Endothelial cell of umbilical vein (primary cell): ENCODE measurements at regions not wholly inside any gene's neighbourhood (a gene's known extent, or its start where the extent isn't known, plus 50 kb on each side); places are given as distances from the start of the nearest gene placed in this dataset.

Source experiments
- BruUV-seq: library from RNA; stranded (reverse); fragments of 400-500 nt; replicated peaks from 2 replicates; lab custom pipeline; 2021; lab: Mats Ljungman, UMichigan
- CTCF ChIA-PET: fragments of 300-600, 350-600 bp; sonication (Branson Sonifier 250); formaldehyde crosslinking; loops from one replicate; lab custom pipeline; 2021; ENCODE audit warnings: antibody characterized with exemption, inconsistent platforms; lab: Charles Lee
- POLR2A ChIA-PET: fragments of 300-600, 350-600 bp; sonication (Branson Sonifier 250); formaldehyde crosslinking; loops from one replicate; lab custom pipeline; 2021; ENCODE audit warnings: antibody characterized with exemption, inconsistent platforms; lab: Charles Lee
- DNase-seq: peaks from one replicate; pipeline ENCODE4 v3.0.0-alpha.2; 2011; ENCODE audit warnings: low read depth, low spot score
- FAIRE-seq: peaks from 2 replicates; lab custom pipeline; 2011; peaks lifted over from hg19 to GRCh38; lab: Jason Lieb, UNC
- H2AFZ ChIP-seq: 2 replicates; pipeline ENCODE4 v1.6.0; 2012; ENCODE audit warnings: low read depth, low read length, control low read depth, inconsistent platforms
- H3K27ac ChIP-seq: 2 replicates; pipeline ENCODE4 v1.5.1; 2011; ENCODE audit warnings: low read depth, mild to moderate bottlenecking, control low read depth, low read length, moderate library complexity; ENCODE audit not compliant: insufficient read depth
- H3K27me3 ChIP-seq, 2 experiments: 2 replicates each; pipeline versions ENCODE4 v1.6.0 to v1.6.1; 2011; ENCODE audit warnings: low read length in 2 of 2, mixed read lengths in 1 of 2; ENCODE audit not compliant: control insufficient read depth in 2 of 2, insufficient read depth in 2 of 2
- H3K36me3 ChIP-seq, 2 experiments: 2 replicates in 1 of 2; 3 replicates in 1 of 2; pipeline ENCODE4 v1.5.1; 2011; ENCODE audit warnings: low read length in 2 of 2, mild to moderate bottlenecking in 1 of 2, moderate library complexity in 1 of 2; ENCODE audit not compliant: control insufficient read depth in 2 of 2, insufficient read depth in 2 of 2; ENCODE audit errors: extremely low read depth in 1 of 2
- H3K4me1 ChIP-seq: 3 replicates; pipeline ENCODE4 v1.5.1; 2011; ENCODE audit warnings: mild to moderate bottlenecking, low read length; ENCODE audit not compliant: control insufficient read depth, insufficient read depth; ENCODE audit errors: extremely low read depth
- H3K4me2 ChIP-seq: 2 replicates; pipeline ENCODE4 v1.6.1; 2011; ENCODE audit warnings: low read length, control low read depth, mixed read lengths; ENCODE audit not compliant: insufficient read depth
- H3K4me3 ChIP-seq, 3 experiments: fragments of 200-600 bp in 1 of 3; sonication (generic), shearing (Covaris generic) in 1 of 3; replicated peaks in 1 of 3; 2 replicates each; pipeline ENCODE4 v1.5.1; 2011 to 2016; ENCODE audit warnings: control low read depth in 3 of 3, low read length in 3 of 3, mild to moderate bottlenecking in 2 of 3, inconsistent platforms in 1 of 3, low read depth in 1 of 3, moderate library complexity in 1 of 3; ENCODE audit not compliant: insufficient read depth in 1 of 3
- H3K79me2 ChIP-seq: 2 replicates; pipeline ENCODE4 v1.6.0; 2012; ENCODE audit warnings: low read length, inconsistent platforms; ENCODE audit not compliant: control insufficient read depth, insufficient read depth
- H3K9ac ChIP-seq: replicated peaks from 2 replicates; pipeline ENCODE3; 2011; ENCODE audit warnings: low read length, control low read depth; ENCODE audit not compliant: insufficient read depth; ENCODE audit errors: extremely low read depth
- H3K9me1 ChIP-seq: replicated peaks from 3 replicates; pipeline ENCODE4 v1.6.0; 2011; ENCODE audit warnings: mild to moderate bottlenecking, low read length; ENCODE audit not compliant: control insufficient read depth, insufficient read depth; ENCODE audit errors: extremely low read depth
- H3K9me3 ChIP-seq: replicated peaks from 2 replicates; pipeline ENCODE4 v1.5.1; 2012; ENCODE audit warnings: low read length, inconsistent platforms; ENCODE audit not compliant: control insufficient read depth, insufficient read depth
- H4K20me1 ChIP-seq: replicated peaks from 2 replicates; pipeline ENCODE3; 2011; ENCODE audit warnings: mild to moderate bottlenecking, low read length; ENCODE audit not compliant: control insufficient read depth, insufficient read depth; ENCODE audit errors: extremely low read depth
- EZH2 ChIP-seq: IDR thresholded peaks from 2 replicates; pipeline ENCODE4 v1.6.1; 2012; ENCODE audit warnings: borderline replicate concordance, low read depth, mild to moderate bottlenecking, moderate library complexity, low read length, inconsistent platforms; ENCODE audit not compliant: severe bottlenecking
- GATA2 ChIP-seq: IDR thresholded peaks from 2 replicates; pipeline ENCODE4 v1.7.0; 2011; ENCODE audit warnings: low read depth, mild to moderate bottlenecking, moderate library complexity, mixed read lengths, low read length; ENCODE audit not compliant: insufficient read length, insufficient read depth
- JUN ChIP-seq: IDR thresholded peaks from 2 replicates; pipeline ENCODE4 v1.6.1; 2011; ENCODE audit warnings: borderline replicate concordance, low read depth; ENCODE audit not compliant: insufficient read length, insufficient read depth
- POLR2A ChIP-seq: IDR thresholded peaks from 2 replicates; pipeline ENCODE4 v1.6.1; 2012; ENCODE audit warnings: low read depth, mild to moderate bottlenecking, control low read depth, low read length
- POLR2AphosphoS5 ChIP-seq: IDR thresholded peaks from 2 replicates; pipeline ENCODE4 v1.6.1; 2012; ENCODE audit warnings: low read depth, mild to moderate bottlenecking, control low read depth, low read length, moderate library complexity; ENCODE audit not compliant: insufficient read depth
- dilution Hi-C: fragments of 300-500 bp; cut with MboI; formaldehyde crosslinking; loops from one replicate; pipeline ENCODE4 v1.15.0; 2019; ENCODE audit warnings: low sequenced_read_pairs; ENCODE audit not compliant: extremely low pct_ligation_motif_present
- intact Hi-C: fragments of 100-400 bp; cut with micrococcal nuclease; formaldehyde crosslinking; loops from one replicate; pipeline ENCODE4 v1.10.0; 2022

GRCh38 chr2:180416627-180417026, 409.5 kb upstream of the CWC22 start:
- BruUV-seq = no TSS peak
- H4K20me1 ChIP-seq = no peaks in the 10 kb centered on the region
- FAIRE-seq (no peak), DNase-seq (no peak)
- peaks cover 11% of the 10 kb centered on the region for H3K4me1 ChIP-seq
- H3K27ac ChIP-seq = no peak overlapping the region
- no peak overlapping the region for H3K4me2 ChIP-seq
- H3K9me1 ChIP-seq = no peaks in the 10 kb centered on the region
- H3K9ac ChIP-seq = no peak overlapping the region
- H3K79me2 ChIP-seq = no peaks in the 10 kb centered on the region
- H3K36me3 ChIP-seq = no peaks in the 10 kb centered on the region
- no peak overlapping the region for H2AFZ ChIP-seq
- no peak for TF ChIP-seq JUN
- no peak for TF ChIP-seq POLR2AphosphoS5
- no peaks in the 10 kb centered on the region for H3K9me3 ChIP-seq
- H3K4me3 ChIP-seq = no peak overlapping the region
- H3K27me3 ChIP-seq = no peaks in the 10 kb centered on the region
- intact Hi-C loops = no loop called here
- ChIA-PET POLR2A (no interaction called here), CTCF (no interaction called here)
- dilution Hi-C loops = no loop called here

DNA sequence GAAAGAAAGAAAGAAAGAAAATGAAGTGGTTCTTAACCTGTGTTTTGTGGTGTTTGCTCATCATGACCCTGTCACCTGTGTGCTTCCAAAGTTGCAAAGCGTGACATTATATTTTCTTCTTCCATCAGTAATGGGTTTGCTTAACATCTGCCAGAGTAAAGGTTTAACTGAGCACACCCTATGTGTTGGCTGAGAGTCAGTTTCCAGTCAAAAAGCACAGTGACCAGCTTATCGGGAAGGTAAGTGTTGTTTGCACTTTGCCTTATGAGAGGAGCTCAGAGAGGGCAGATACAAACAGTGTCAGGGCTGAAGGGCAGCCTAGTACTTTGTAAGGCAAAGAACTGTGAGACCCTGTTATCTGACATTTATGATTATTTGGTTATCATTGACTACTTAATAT, 406.2 kb upstream of the CWC22 start:
- no peaks in the 10 kb centered on the region for H3K9me1 ChIP-seq
- intact Hi-C loops = loop anchor here (5.0 kb wide), 1 partner anchor 109 kb away; no protein-coding TSS in a partner anchor
- BruUV-seq = no TSS peak
- FAIRE-seq = no peak
- H3K4me2 ChIP-seq = no peak overlapping the region
- H2AFZ ChIP-seq = no peak overlapping the region
- H3K4me3 ChIP-seq = no peak overlapping the region
- ChIA-PET CTCF (no interaction called here), POLR2A (no interaction called here)
- no peak for DNase-seq
- dilution Hi-C loops = no loop called here
- no peaks in the 10 kb centered on the region for H3K27me3 ChIP-seq
- no peaks in the 10 kb centered on the region for H3K9me3 ChIP-seq
- H3K79me2 ChIP-seq = no peaks in the 10 kb centered on the region
- H3K36me3 ChIP-seq = no peaks in the 10 kb centered on the region
- no peak overlapping the region for H3K27ac ChIP-seq
- no peaks in the 10 kb centered on the region for H4K20me1 ChIP-seq
- peaks cover 22% of the 10 kb centered on the region for H3K4me1 ChIP-seq
- H3K9ac ChIP-seq = no peak overlapping the region
- TF ChIP-seq GATA2 = no peak
- TF ChIP-seq JUN = no peak
- TF ChIP-seq POLR2A = no peak
- no peak for TF ChIP-seq EZH2
